GM12878 (cell line): ENCODE measurements at regions not wholly inside any gene's neighbourhood (a gene's known extent, or its start where the extent isn't known, plus 50 kb on each side); places are given as distances from the start of the nearest gene placed in this dataset.

Source experiments
- ATAC-seq: fragments of 200-7000 bp; cut with Tn5 transposase; 3 replicates; pipeline ENCODE4 v1.9.1; 2020; ENCODE audit warnings: mild to moderate bottlenecking, moderate library complexity
- BruUV-seq: library from RNA; stranded (reverse); fragments of 400-500 nt; replicated peaks from 2 replicates; lab custom pipeline; 2021; lab: Mats Ljungman, UMichigan
- CTCF ChIA-PET: fragments of 300-600 bp; sonication (Branson Sonifier 250); formaldehyde crosslinking; extraction: SDS; loops from one replicate; lab custom pipeline; 2021; ENCODE audit warnings: inconsistent platforms; lab: Yijun Ruan, JAX
- POLR2A ChIA-PET: fragments of 350-600 bp; formaldehyde crosslinking; extraction: SDS; loops from one replicate; lab custom pipeline; 2021; ENCODE audit warnings: inconsistent platforms; lab: Charles Lee
- RAD21 ChIA-PET: fragments of 300-600 bp; sonication (Branson Sonifier 250); formaldehyde crosslinking; loops from one replicate; lab custom pipeline; 2023; ENCODE audit warnings: antibody characterized with exemption; ENCODE audit not compliant: unreplicated experiment; lab: Charles Lee
- SMC1A ChIA-PET: fragments of 300-600 bp; sonication (Branson Sonifier 250); formaldehyde crosslinking; loops from one replicate; lab custom pipeline; 2023; ENCODE audit not compliant: unreplicated experiment, uncharacterized antibody; lab: Charles Lee
- DNase-seq: peaks from one replicate; pipeline ENCODE4 v3.0.0-alpha.2; 2011; ENCODE audit warnings: low read depth, low spot score
- FAIRE-seq: peaks from 3 replicates; lab custom pipeline; 2011; peaks lifted over from hg19 to GRCh38; lab: Jason Lieb, UNC
- H2AFZ ChIP-seq: 2 replicates; pipeline ENCODE4 v1.6.0; 2011; ENCODE audit warnings: low read depth, low read length, control low read depth; ENCODE audit not compliant: control insufficient read depth
- H3K27ac ChIP-seq: 2 replicates; pipeline ENCODE4 v1.5.1; 2011; ENCODE audit warnings: control low read depth; ENCODE audit not compliant: control insufficient read depth, insufficient read depth
- H3K27me3 ChIP-seq, 2 experiments: replicated peaks in 1 of 2; 2 replicates each; pipeline versions ENCODE4 v1.6.0 to v1.6.1; 2011; ENCODE audit warnings: low read length in 1 of 2; ENCODE audit not compliant: control insufficient read depth in 2 of 2, insufficient read depth in 2 of 2
- H3K36me3 ChIP-seq, 2 experiments: 2 replicates each; pipeline ENCODE4 v1.5.1; 2011; ENCODE audit warnings: low read length in 1 of 2; ENCODE audit not compliant: control insufficient read depth in 2 of 2, insufficient read depth in 2 of 2
- H3K4me1 ChIP-seq: 2 replicates; pipeline ENCODE4 v1.6.1; 2011; ENCODE audit warnings: mild to moderate bottlenecking, low read length, moderate library complexity, mixed read lengths; ENCODE audit not compliant: control insufficient read depth, insufficient read depth
- H3K4me2 ChIP-seq: 2 replicates; pipeline ENCODE4 v1.6.0; 2011; ENCODE audit warnings: control low read depth; ENCODE audit not compliant: control insufficient read depth, insufficient read depth
- H3K4me3 ChIP-seq: fragments of 200-600 bp; sonication (generic); 2 replicates; pipeline ENCODE4 v1.5.1; 2016
- H3K79me2 ChIP-seq: 2 replicates; pipeline ENCODE4 v1.6.0; 2011; ENCODE audit warnings: low read length; ENCODE audit not compliant: control insufficient read depth, insufficient read depth
- H3K9ac ChIP-seq: 2 replicates; pipeline ENCODE4 v1.8.0; 2011; ENCODE audit warnings: low read length, control low read depth, mixed read lengths; ENCODE audit not compliant: control insufficient read depth, insufficient read depth
- H3K9me3 ChIP-seq: replicated peaks from 3 replicates; pipeline ENCODE4 v1.5.1; 2011; ENCODE audit warnings: mild to moderate bottlenecking, low read length; ENCODE audit not compliant: control insufficient read depth, insufficient read depth
- H4K20me1 ChIP-seq: 2 replicates; pipeline ENCODE4 v1.6.0; 2011; ENCODE audit not compliant: control insufficient read depth, insufficient read depth
- CEBPB ChIP-seq, 2 experiments: fragments of 150-350 bp in 1 of 2; IDR thresholded peaks; 2 replicates each; pipeline ENCODE4 v1.6.1; 2012 to 2014; ENCODE audit warnings: low read depth in 2 of 2, low read length in 2 of 2, borderline replicate concordance in 1 of 2, inconsistent platforms in 1 of 2
- EGR1 ChIP-seq, 2 experiments: IDR thresholded peaks; 1 replicate in 1 of 2; 2 replicates in 1 of 2; pipeline ENCODE4 v1.6.1; 2011 to 2012; ENCODE audit warnings: low read depth in 2 of 2, low read length in 2 of 2, borderline replicate concordance in 1 of 2, mild to moderate bottlenecking in 1 of 2, moderate library complexity in 1 of 2
- EP300 ChIP-seq, 2 experiments: fragments of 150-350 bp in 1 of 2; IDR thresholded peaks; 2 replicates each; pipeline ENCODE4 v1.6.1; 2011 to 2012; ENCODE audit warnings: low read depth in 2 of 2, low read length in 2 of 2, borderline replicate concordance in 1 of 2, improper control_type of control experiment in 1 of 2, inconsistent platforms in 1 of 2; ENCODE audit not compliant: control insufficient read depth in 1 of 2
- IKZF2 ChIP-seq, 2 experiments: fragments of 450-650 bp; IDR thresholded peaks; 2 replicates each; pipeline ENCODE4 v1.6.1; 2017; ENCODE audit warnings: mild to moderate bottlenecking in 2 of 2, moderate library complexity in 2 of 2
- NFYB ChIP-seq: IDR thresholded peaks from 2 replicates; pipeline ENCODE4 v1.6.1; 2011; ENCODE audit warnings: low read depth, mild to moderate bottlenecking, low read length, improper control_type of control experiment, moderate library complexity; ENCODE audit not compliant: insufficient read depth
- PAX5 ChIP-seq: IDR thresholded peaks from 2 replicates; pipeline ENCODE4 v1.6.1; 2011; ENCODE audit warnings: low read depth, low read length, borderline replicate concordance
- POU2F2 ChIP-seq: IDR thresholded peaks from 3 replicates; pipeline ENCODE4 v1.6.1; 2011; ENCODE audit warnings: low read depth, mild to moderate bottlenecking, low read length, borderline replicate concordance
- REST ChIP-seq: IDR thresholded peaks from 2 replicates; pipeline ENCODE4 v1.6.1; 2012; ENCODE audit warnings: mild to moderate bottlenecking, low read depth, low read length
- SREBF2 ChIP-seq: IDR thresholded peaks from 2 replicates; pipeline ENCODE4 v1.6.1; 2012; ENCODE audit warnings: mild to moderate bottlenecking, low read length
- TARDBP ChIP-seq: IDR thresholded peaks from 2 replicates; pipeline ENCODE4 v1.6.1; 2016; ENCODE audit warnings: borderline replicate concordance
- TBL1XR1 ChIP-seq: IDR thresholded peaks from 2 replicates; pipeline ENCODE4 v1.6.1; 2012; ENCODE audit warnings: low read depth, low read length, improper control_type of control experiment
- USF2 ChIP-seq: IDR thresholded peaks from 2 replicates; pipeline ENCODE4 v1.6.1; 2011; ENCODE audit warnings: low read depth, low read length, improper control_type of control experiment, borderline replicate concordance
- WGBS: methylation state at CpG from one replicate; pipeline ENCODE4 v1.1.6; 2016; ENCODE audit warnings: low lambda C conversion rate; ENCODE audit not compliant: insufficient replicate concordance, insufficient coverage; ENCODE audit errors: missing lambda C conversion rate; 5-methylcytosine and 5-hydroxymethylcytosine counted together
- in situ Hi-C: fragments of 300-500 bp; cut with MboI; formaldehyde crosslinking; loops from 9 replicates; pipeline ENCODE4 v1.14.3; 2018; ENCODE audit warnings: mixed read lengths
- intact Hi-C: fragments of 100-400 bp; cut with micrococcal nuclease; formaldehyde crosslinking; loops from one replicate; pipeline ENCODE4 v1.14.2; 2022; ENCODE audit not compliant: unreplicated experiment

GRCh38 chr4:112818594-112818965 lies 181.6 kb downstream of the LARP7 start:
- Histone ChIP-seq H3K27ac (peak overlapping the region; percentile 54; the same call in 1 of the 2 replicates), H3K27me3 (no peaks in the 10 kb centered on the region), H3K4me2 (peak overlapping the region; percentile 83), H4K20me1 (no peaks in the 10 kb centered on the region), H3K9me3 (no peaks in the 10 kb centered on the region), H2AFZ (peak overlapping the region; percentile 90), H3K9ac (peak overlapping the region; percentile 76), H3K4me1 (no peaks in the 10 kb centered on the region), H3K4me3 (peak overlapping the region; percentile 80), H3K79me2 (no peaks in the 10 kb centered on the region), H3K36me3 (no peaks in the 10 kb centered on the region)
- FAIRE-seq: no peak
- POLR2A ChIA-PET: interaction anchor here (0.6 kb wide), 1 partner anchor 978 kb away, joined by 8 read pairs; no protein-coding TSS in a partner anchor
- WGBS: 37% methylated on average over 3 of the region's 3 CpGs
- TF ChIP-seq POU2F2 (peak; percentile 27; the same call in 1 of the 3 replicates), EP300 (IDR thresholded peaks at IDR 0.05; ENCODE audit: borderline replicate concordance in 1 of 2, control insufficient read depth in 1 of 2, low read depth in 2 of 2, low read length in 2 of 2) (no peak), EGR1 (IDR thresholded peaks at IDR 0.05; ENCODE audit: borderline replicate concordance in 1 of 2, low read depth in 2 of 2, low read length in 2 of 2) (0 out of 3 replicates have a peak, but pooled peaks of 1 of the 2 experiments have one; percentile 27)
- DNase-seq: no peak
- in situ Hi-C loops: no loop called here
- intact Hi-C loops: no loop called here
- SMC1A ChIA-PET: interaction anchor here (0.8 to 9.0 kb wide), 6 partner anchors 28 to 119 kb away, joined by 3 to 56 read pairs (median 3); no protein-coding TSS in a partner anchor
- BruUV-seq: no TSS peak
- CTCF ChIA-PET: interaction anchor here (1.9 to 11.2 kb wide), 3 partner anchors 53 to 133 kb away, joined by 4 to 81 read pairs (median 12); no protein-coding TSS in a partner anchor
- peak; percentile 75 for ATAC-seq
- RAD21 ChIA-PET: interaction anchor here (1.3 to 2.4 kb wide), 6 partner anchors 37 to 155 kb away, joined by 3 to 8 read pairs (median 6); no protein-coding TSS in a partner anchor

GRCh38 chr4:112819729-112820128 lies 182.8 kb downstream of the LARP7 start:
- RAD21 ChIA-PET: interaction anchor here (0.7 to 1.2 kb wide), 3 partner anchors 68 to 103 kb away, joined by 3 to 6 read pairs (median 4); no protein-coding TSS in a partner anchor
- no TSS peak for BruUV-seq
- H3K36me3 ChIP-seq: no peaks in the 10 kb centered on the region
- no peak overlapping the region for H3K9ac ChIP-seq
- no peaks in the 10 kb centered on the region for H3K4me1 ChIP-seq
- no peak overlapping the region for H2AFZ ChIP-seq
- WGBS: 96% methylated on average over 5 of the region's 5 CpGs
- SMC1A ChIA-PET: interaction anchor here (1.1 to 9.0 kb wide), 4 partner anchors 18 to 118 kb away, joined by 3 to 56 read pairs (median 3); no protein-coding TSS in a partner anchor
- no peak overlapping the region for H3K4me3 ChIP-seq
- intact Hi-C loops: no loop called here
- H3K4me2 ChIP-seq: no peak overlapping the region
- H3K27ac ChIP-seq: no peak overlapping the region
- FAIRE-seq (no peak), DNase-seq (no peak), ATAC-seq (no peak)
- CTCF ChIA-PET: interaction anchor here (0.8 to 11.2 kb wide), 8 partner anchors 13 to 132 kb away, joined by 3 to 81 read pairs (median 4); no protein-coding TSS in a partner anchor
- POLR2A ChIA-PET: no interaction called here
- H4K20me1 ChIP-seq: no peaks in the 10 kb centered on the region
- H3K27me3 ChIP-seq: no peaks in the 10 kb centered on the region
- no peaks in the 10 kb centered on the region for H3K9me3 ChIP-seq
- H3K79me2 ChIP-seq: no peaks in the 10 kb centered on the region
- in situ Hi-C loops: no loop called here
- no peak for TF ChIP-seq PAX5
- no peak for TF ChIP-seq NFYB
- TF ChIP-seq CEBPB (IDR thresholded peaks at IDR 0.05; ENCODE audit: borderline replicate concordance in 1 of 2, low read depth in 2 of 2, low read length in 2 of 2): no peak
- TF ChIP-seq TARDBP: no peak
- no peak for TF ChIP-seq SREBF2
- no peak for TF ChIP-seq REST
- no peak for TF ChIP-seq IKZF2 (IDR thresholded peaks at IDR 0.05)
- TF ChIP-seq USF2: no peak
- no peak for TF ChIP-seq TBL1XR1
